GM12878 (cell line): ENCODE measurements at regions not wholly inside any gene's neighbourhood (a gene's known extent, or its start where the extent isn't known, plus 50 kb on each side); places are given as distances from the start of the nearest gene placed in this dataset.
"Not testable (repeated sequence)": the region's sequence is repeated elsewhere in the genome, so short reads cannot be mapped to it uniquely, and the experiment has no call there.

ENCODE experiments used
- ATAC-seq: fragments of 200-7000 bp; cut with Tn5 transposase; 3 replicates; pipeline ENCODE4 v1.9.1; 2020; ENCODE audit warnings: mild to moderate bottlenecking, moderate library complexity
- BruUV-seq: library from RNA; stranded (reverse); fragments of 400-500 nt; replicated peaks from 2 replicates; lab custom pipeline; 2021; lab: Mats Ljungman, UMichigan
- CTCF ChIA-PET: fragments of 300-600 bp; sonication (Branson Sonifier 250); formaldehyde crosslinking; extraction: SDS; loops from one replicate; lab custom pipeline; 2021; ENCODE audit warnings: inconsistent platforms; lab: Yijun Ruan, JAX
- POLR2A ChIA-PET: fragments of 350-600 bp; formaldehyde crosslinking; extraction: SDS; loops from one replicate; lab custom pipeline; 2021; ENCODE audit warnings: inconsistent platforms; lab: Charles Lee
- RAD21 ChIA-PET: fragments of 300-600 bp; sonication (Branson Sonifier 250); formaldehyde crosslinking; loops from one replicate; lab custom pipeline; 2023; ENCODE audit warnings: antibody characterized with exemption; ENCODE audit not compliant: unreplicated experiment; lab: Charles Lee
- SMC1A ChIA-PET: fragments of 300-600 bp; sonication (Branson Sonifier 250); formaldehyde crosslinking; loops from one replicate; lab custom pipeline; 2023; ENCODE audit not compliant: unreplicated experiment, uncharacterized antibody; lab: Charles Lee
- DNase-seq: peaks from one replicate; pipeline ENCODE4 v3.0.0-alpha.2; 2011; ENCODE audit warnings: low read depth, low spot score
- FAIRE-seq: peaks from 3 replicates; lab custom pipeline; 2011; peaks lifted over from hg19 to GRCh38; lab: Jason Lieb, UNC
- H2AFZ ChIP-seq: 2 replicates; pipeline ENCODE4 v1.6.0; 2011; ENCODE audit warnings: low read depth, low read length, control low read depth; ENCODE audit not compliant: control insufficient read depth
- H3K27ac ChIP-seq: 2 replicates; pipeline ENCODE4 v1.5.1; 2011; ENCODE audit warnings: control low read depth; ENCODE audit not compliant: control insufficient read depth, insufficient read depth
- H3K27me3 ChIP-seq, 2 experiments: replicated peaks in 1 of 2; 2 replicates each; pipeline versions ENCODE4 v1.6.0 to v1.6.1; 2011; ENCODE audit warnings: low read length in 1 of 2; ENCODE audit not compliant: control insufficient read depth in 2 of 2, insufficient read depth in 2 of 2
- H3K36me3 ChIP-seq, 2 experiments: 2 replicates each; pipeline ENCODE4 v1.5.1; 2011; ENCODE audit warnings: low read length in 1 of 2; ENCODE audit not compliant: control insufficient read depth in 2 of 2, insufficient read depth in 2 of 2
- H3K4me1 ChIP-seq: 2 replicates; pipeline ENCODE4 v1.6.1; 2011; ENCODE audit warnings: mild to moderate bottlenecking, low read length, moderate library complexity, mixed read lengths; ENCODE audit not compliant: control insufficient read depth, insufficient read depth
- H3K4me2 ChIP-seq: 2 replicates; pipeline ENCODE4 v1.6.0; 2011; ENCODE audit warnings: control low read depth; ENCODE audit not compliant: control insufficient read depth, insufficient read depth
- H3K4me3 ChIP-seq: fragments of 200-600 bp; sonication (generic); 2 replicates; pipeline ENCODE4 v1.5.1; 2016
- H3K79me2 ChIP-seq: 2 replicates; pipeline ENCODE4 v1.6.0; 2011; ENCODE audit warnings: low read length; ENCODE audit not compliant: control insufficient read depth, insufficient read depth
- H3K9ac ChIP-seq: 2 replicates; pipeline ENCODE4 v1.8.0; 2011; ENCODE audit warnings: low read length, control low read depth, mixed read lengths; ENCODE audit not compliant: control insufficient read depth, insufficient read depth
- H3K9me3 ChIP-seq: replicated peaks from 3 replicates; pipeline ENCODE4 v1.5.1; 2011; ENCODE audit warnings: mild to moderate bottlenecking, low read length; ENCODE audit not compliant: control insufficient read depth, insufficient read depth
- H4K20me1 ChIP-seq: 2 replicates; pipeline ENCODE4 v1.6.0; 2011; ENCODE audit not compliant: control insufficient read depth, insufficient read depth
- CBX5 ChIP-seq: sonication (generic); IDR thresholded peaks from 2 replicates; pipeline ENCODE4 v1.6.1; 2016; ENCODE audit warnings: low read depth, moderate library complexity, mild to moderate bottlenecking, inconsistent platforms
- KDM1A ChIP-seq: fragments of 200-600 bp; sonication (generic); IDR thresholded peaks from 2 replicates; pipeline ENCODE4 v1.6.1; 2016; ENCODE audit warnings: borderline replicate concordance
- LARP7 ChIP-seq: fragments of 450-650 bp; IDR thresholded peaks from 2 replicates; pipeline ENCODE4 v1.6.1; 2017; ENCODE audit warnings: mild to moderate bottlenecking
- RB1 ChIP-seq: fragments of 450-650 bp; formaldehyde crosslinking; IDR thresholded peaks from 2 replicates; pipeline ENCODE4 v1.6.1; 2017; ENCODE audit warnings: mild to moderate bottlenecking, borderline replicate concordance
- RELB ChIP-seq: fragments of 450-650 bp; IDR thresholded peaks from 2 replicates; pipeline ENCODE4 v1.6.1; 2017; ENCODE audit warnings: low read depth, mild to moderate bottlenecking, moderate library complexity
- SIX5 ChIP-seq: IDR thresholded peaks from 2 replicates; pipeline ENCODE4 v1.6.1; 2011; ENCODE audit warnings: mild to moderate bottlenecking, low read depth, low read length, moderate library complexity; ENCODE audit not compliant: severe bottlenecking
- TARDBP ChIP-seq: IDR thresholded peaks from 2 replicates; pipeline ENCODE4 v1.6.1; 2016; ENCODE audit warnings: borderline replicate concordance
- WGBS: methylation state at CpG from one replicate; pipeline ENCODE4 v1.1.6; 2016; ENCODE audit warnings: low lambda C conversion rate; ENCODE audit not compliant: insufficient replicate concordance, insufficient coverage; ENCODE audit errors: missing lambda C conversion rate; 5-methylcytosine and 5-hydroxymethylcytosine counted together
- in situ Hi-C: fragments of 300-500 bp; cut with MboI; formaldehyde crosslinking; loops from 9 replicates; pipeline ENCODE4 v1.14.3; 2018; ENCODE audit warnings: mixed read lengths
- intact Hi-C: fragments of 100-400 bp; cut with micrococcal nuclease; formaldehyde crosslinking; loops from one replicate; pipeline ENCODE4 v1.14.2; 2022; ENCODE audit not compliant: unreplicated experiment
- TF ChIP-seq, protein P1 (sequence below): fragments of 450-650 bp; formaldehyde crosslinking; IDR thresholded peaks from 2 replicates; pipeline ENCODE4 v1.5.0; 2022; ENCODE audit warnings: mild to moderate bottlenecking, missing genetic modification characterization

DNA sequence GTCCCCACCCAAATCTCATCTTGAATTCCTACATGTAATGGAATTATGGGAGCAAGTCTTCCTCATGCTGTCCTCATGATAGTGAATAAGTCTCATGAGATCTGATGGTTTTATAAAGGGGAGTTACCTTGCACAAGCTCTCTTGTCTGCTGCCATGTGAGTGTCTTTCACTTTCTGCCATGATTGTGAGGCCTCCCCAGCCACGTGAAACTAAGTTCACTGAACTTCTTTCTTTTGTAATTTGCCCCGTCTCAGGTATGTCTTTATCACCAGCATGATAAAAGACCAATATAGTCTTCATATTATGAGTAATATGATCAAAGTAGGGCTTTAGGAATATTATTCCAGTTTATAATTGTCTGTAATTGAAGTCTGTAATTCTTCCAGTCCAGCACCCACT lies 86.3 kb upstream of the ANO5 start (continued):
- TF ChIP-seq RELB: no peak
- TF ChIP-seq SIX5: no peak

DNA sequence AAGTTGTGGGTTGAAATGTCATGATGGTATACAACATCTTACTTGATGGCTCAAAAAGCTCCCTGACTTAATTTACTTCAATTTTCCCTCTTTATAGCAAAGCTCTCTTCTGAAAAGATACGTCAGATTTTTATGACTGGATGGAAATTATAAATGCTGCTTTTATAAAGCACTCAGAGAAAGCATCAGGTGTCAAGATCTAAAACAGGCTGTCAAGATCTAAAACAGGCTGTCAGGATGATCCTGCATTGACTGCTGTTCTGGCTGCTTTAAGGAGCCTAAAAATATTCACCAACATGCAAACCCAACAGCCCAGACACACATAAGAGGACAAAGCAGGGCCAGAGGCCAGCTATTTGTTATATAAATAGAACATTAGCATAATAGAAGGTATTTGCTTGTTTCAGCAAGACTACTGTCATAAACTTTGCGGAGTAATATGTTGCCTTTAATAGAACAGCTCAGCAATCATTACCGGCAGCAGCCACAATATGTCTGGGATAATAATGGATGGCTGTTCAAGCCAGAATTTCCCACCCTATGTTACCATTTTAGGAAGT lies 77.3 kb upstream of the ANO5 start:
- in situ Hi-C loops: no loop called here
- ChIA-PET CTCF (interaction anchor here (0.9 to 1.8 kb wide), 4 partner anchors 14 to 356 kb away, joined by 3 to 7 read pairs (median 3); no protein-coding TSS in a partner anchor), RAD21 (interaction anchor here (1.5 kb wide), 1 partner anchor 15 kb away, joined by 3 read pairs; no protein-coding TSS in a partner anchor), SMC1A (no interaction called here), POLR2A (no interaction called here)
- BruUV-seq: no TSS peak
- intact Hi-C loops: no loop called here
- H3K79me2 ChIP-seq: no peaks in the 10 kb centered on the region
- H3K4me3 ChIP-seq: no peak overlapping the region
- H3K36me3 ChIP-seq: no peaks in the 10 kb centered on the region
- H3K9me3 ChIP-seq: no peaks in the 10 kb centered on the region
- H3K27me3 ChIP-seq: no peaks in the 10 kb centered on the region
- H2AFZ ChIP-seq: no peak overlapping the region
- H3K4me1 ChIP-seq: no peaks in the 10 kb centered on the region
- DNase-seq (no peak), FAIRE-seq (no peak), ATAC-seq (no peak)
- WGBS: 34% methylated on average over 3 of the region's 3 CpGs
- H3K4me2 ChIP-seq: no peak overlapping the region
- H3K9ac ChIP-seq: no peak overlapping the region
- no peaks in the 10 kb centered on the region for H4K20me1 ChIP-seq
- TF ChIP-seq KDM1A (no peak), CBX5 (no peak), TARDBP (no peak), LARP7 (no peak), RB1 (no peak)
- TF ChIP-seq, protein P1, sequence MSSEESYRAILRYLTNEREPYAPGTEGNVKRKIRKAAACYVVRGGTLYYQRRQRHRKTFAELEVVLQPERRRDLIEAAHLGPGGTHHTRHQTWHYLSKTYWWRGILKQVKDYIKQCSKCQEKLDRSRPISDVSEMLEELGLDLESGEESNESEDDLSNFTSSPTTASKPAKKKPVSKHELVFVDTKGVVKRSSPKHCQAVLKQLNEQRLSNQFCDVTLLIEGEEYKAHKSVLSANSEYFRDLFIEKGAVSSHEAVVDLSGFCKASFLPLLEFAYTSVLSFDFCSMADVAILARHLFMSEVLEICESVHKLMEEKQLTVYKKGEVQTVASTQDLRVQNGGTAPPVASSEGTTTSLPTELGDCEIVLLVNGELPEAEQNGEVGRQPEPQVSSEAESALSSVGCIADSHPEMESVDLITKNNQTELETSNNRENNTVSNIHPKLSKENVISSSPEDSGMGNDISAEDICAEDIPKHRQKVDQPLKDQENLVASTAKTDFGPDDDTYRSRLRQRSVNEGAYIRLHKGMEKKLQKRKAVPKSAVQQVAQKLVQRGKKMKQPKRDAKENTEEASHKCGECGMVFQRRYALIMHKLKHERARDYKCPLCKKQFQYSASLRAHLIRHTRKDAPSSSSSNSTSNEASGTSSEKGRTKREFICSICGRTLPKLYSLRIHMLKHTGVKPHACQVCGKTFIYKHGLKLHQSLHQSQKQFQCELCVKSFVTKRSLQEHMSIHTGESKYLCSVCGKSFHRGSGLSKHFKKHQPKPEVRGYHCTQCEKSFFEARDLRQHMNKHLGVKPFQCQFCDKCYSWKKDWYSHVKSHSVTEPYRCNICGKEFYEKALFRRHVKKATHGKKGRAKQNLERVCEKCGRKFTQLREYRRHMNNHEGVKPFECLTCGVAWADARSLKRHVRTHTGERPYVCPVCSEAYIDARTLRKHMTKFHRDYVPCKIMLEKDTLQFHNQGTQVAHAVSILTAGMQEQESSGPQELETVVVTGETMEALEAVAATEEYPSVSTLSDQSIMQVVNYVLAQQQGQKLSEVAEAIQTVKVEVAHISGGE (CRISPR knock-in tag): no peak
- no peak overlapping the region for H3K27ac ChIP-seq

DNA sequence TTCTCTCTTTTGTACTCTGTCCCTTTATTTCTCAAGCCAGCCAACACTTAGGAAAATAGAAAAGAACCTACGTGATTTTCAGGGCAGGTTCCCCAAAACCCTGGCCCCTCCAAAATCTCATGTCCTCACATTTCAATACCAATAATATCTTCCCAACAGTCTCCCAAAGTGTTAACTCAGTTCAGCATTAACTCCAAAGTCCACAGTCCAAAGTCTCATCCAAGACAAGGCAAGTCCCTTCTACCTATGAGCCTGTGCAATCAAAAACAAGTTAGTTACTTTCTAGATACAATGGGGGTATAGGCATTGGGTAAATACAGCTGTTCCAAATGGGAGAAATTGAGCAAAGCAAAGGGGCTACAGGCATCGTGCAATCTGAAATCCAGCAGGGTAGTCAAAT lies 64.9 kb upstream of the ANO5 start:
- H4K20me1 ChIP-seq, FAIRE-seq, H3K4me3 ChIP-seq, SMC1A ChIA-PET, H3K27me3 ChIP-seq, H3K79me2 ChIP-seq, RAD21 ChIA-PET, H3K4me1 ChIP-seq, H3K9me3 ChIP-seq, H2AFZ ChIP-seq, ATAC-seq, H3K27ac ChIP-seq, POLR2A ChIA-PET, H3K9ac ChIP-seq, H3K36me3 ChIP-seq, BruUV-seq, intact Hi-C loops, in situ Hi-C loops, H3K4me2 ChIP-seq, DNase-seq: not testable (repeated sequence)
- WGBS: 32% methylated on average over 2 of the region's 2 CpGs
- CTCF ChIA-PET: interaction anchor here (1.0 kb wide), 1 partner anchor 43 kb away, joined by 3 read pairs; no protein-coding TSS in a partner anchor
